Globus pallidus (tissue), 1 donor: ENCODE measurements at regions not wholly inside any gene's neighbourhood (a gene's known extent, or its start where the extent isn't known, plus 50 kb on each side); places are given as distances from the start of the nearest gene placed in this dataset.

Experiments
- DNase-seq: peaks from one replicate; pipeline ENCODE4 v3.0.0-alpha.2; 2015; ENCODE audit warnings: low spot score

GRCh38 chr22:22420580-22420979 is 88.0 kb downstream of the ZNF280B start:
- DNase-seq = no peak

- no peak for DNase-seq
Observed at GRCh38 chr22:22421392-22421791, 87.2 kb downstream of the ZNF280B start.

GRCh38 chr22:22422629-22423112 is 85.9 kb downstream of the ZNF280B start:
- DNase-seq = peak; percentile 55

GRCh38 chr22:22423681-22424080 is 84.9 kb downstream of the ZNF280B start:
- no peak for DNase-seq

GRCh38 chr22:22424210-22424800 is 84.2 kb downstream of the ZNF280B start:
- DNase-seq = no peak

GRCh38 chr22:22424956-22425355 is 83.6 kb downstream of the ZNF280B start:
- DNase-seq = no peak

- no peak for DNase-seq
Observed at GRCh38 chr22:22425356-22425755, 83.2 kb downstream of the ZNF280B start.

GRCh38 chr22:22425783-22426624 is 82.5 kb downstream of the ZNF280B start:
- no peak for DNase-seq

GRCh38 chr22:22427542-22428065 is 80.9 kb downstream of the ZNF280B start:
- no peak for DNase-seq

GRCh38 chr22:22428222-22429098 is 80.1 kb downstream of the ZNF280B start:
- no peak for DNase-seq

GRCh38 chr22:22429369-22430108 is 79.0 kb downstream of the ZNF280B start:
- DNase-seq = no peak

GRCh38 chr22:22430111-22430820 is 78.3 kb downstream of the ZNF280B start:
- no peak for DNase-seq

GRCh38 chr22:22431271-22432220 is 77.0 kb downstream of the ZNF280B start:
- peak; percentile 36 for DNase-seq

- DNase-seq = no peak
Observed at GRCh38 chr22:22432479-22432878, 76.1 kb downstream of the ZNF280B start.

- DNase-seq = no peak
Observed at GRCh38 chr22:22432937-22433336, 75.6 kb downstream of the ZNF280B start.

- no peak for DNase-seq
Observed at GRCh38 chr22:22433770-22434169, 74.8 kb downstream of the ZNF280B start.
